Pancreas (tissue), 10 donors: ENCODE measurements at regions not wholly inside any gene's neighbourhood (a gene's known extent, or its start where the extent isn't known, plus 50 kb on each side); places are given as distances from the start of the nearest gene placed in this dataset.

ENCODE experiments used
- ATAC-seq, 4 donors: fragments of 200-7000 bp; cut with Tn5 transposase; one replicate each; pipeline versions ENCODE4 v1.8.0 to v1.9.1; 2020; ENCODE audit warnings: mild to moderate bottlenecking in 4 of 4, moderate library complexity in 4 of 4
- DNase-seq, 6 donors: peaks; one replicate each; pipeline ENCODE4 v3.0.0-alpha.2; 2020
- FAIRE-seq: peaks from 2 replicates; lab custom pipeline; 2012; peaks lifted over from hg19 to GRCh38; lab: Jason Lieb, UNC
- H3K27ac ChIP-seq, 4 donors: fragments of 200-600 bp; sonication (generic); 1 replicate in 3 of 4; 2 replicates in 1 of 4; pipeline versions ENCODE4 v1.5.0 to v1.8.0; 2020
- H3K27me3 ChIP-seq, 4 donors: fragments of 200-600 bp; one replicate each; pipeline ENCODE4 v1.8.0; 2021
- H3K36me3 ChIP-seq, 3 donors: fragments of 200-600 bp; sonication (generic) in 1 of 3; one replicate each; pipeline versions ENCODE4 v1.5.0 to v1.8.0; 2020 to 2021
- H3K4me1 ChIP-seq, 3 donors: fragments of 200-600 bp; one replicate each; pipeline ENCODE4 v1.8.0; 2021
- H3K4me3 ChIP-seq, 4 donors: fragments of 200-600 bp; sonication (generic) in 2 of 4; one replicate each; pipeline versions ENCODE4 v1.5.0 to v1.8.0; 2020 to 2021
- H3K9me3 ChIP-seq, 4 donors: fragments of 200-600 bp; one replicate each; pipeline ENCODE4 v1.8.0; 2021
- CTCF ChIP-seq, 4 donors: fragments of 200-600 bp; sonication (generic) in 3 of 4; IDR thresholded peaks; one replicate each; pipeline versions ENCODE4 v1.5.0 to v1.8.0; 2021; ENCODE audit warnings: antibody characterized with exemption in 4 of 4
- WGBS, 2 donors: extraction: QIAGEN DNeasy Blood & Tissue Kit; methylation state at CpG; one replicate each; pipeline ENCODE4 v1.1.7; 2013; 5-methylcytosine and 5-hydroxymethylcytosine counted together
- intact Hi-C, 3 donors: fragments of 100-400 bp; cut with DNase I; formaldehyde crosslinking; loops; one replicate each; pipeline versions ENCODE4 v1.11.1 to v1.14.2; 2022
- donor health status: healthy with polysubstance abuse.
- donor health status: DM: no; HTN: no; CAD: no; lungs with moderate emphysema.
- donor health status: DM: no; HTN: no; CAD: no.
- donor health status: control.
- donor health status: control.
- donor health status: Bipolar disorder and iron deficiency.
- donor health status: DM: yes; HTN: yes; CAD: no.
- donor health status: DM: no; HTN: no; CAD: no.
- donor health status: DM: no; HTN: no; CAD: no.
- donor health status: DM: yes; HTN: yes; CAD: no.

GRCh38 chr9:75448281-75448680 is 360.0 kb downstream of the OSTF1 start:
- Histone ChIP-seq H3K9me3 (no peaks in the 10 kb centered on the region), H3K36me3 (no peaks in the 10 kb centered on the region), H3K27me3 (peaks cover 0 to 6% (median 0%) of the 10 kb centered on the region in 4 donors), H3K27ac (no peak overlapping the region), H3K4me1 (no peaks in the 10 kb centered on the region), H3K4me3 (no peak overlapping the region)
- no peak for DNase-seq
- 42 to 45% methylated on average over 2 of the region's 2 CpGs for WGBS, 2 donors
- TF ChIP-seq CTCF (IDR thresholded peaks at IDR 0.05) = no peak
- no peak for FAIRE-seq
- peak in 3 of 4 donors; percentile 18 to 57 (median 43) for ATAC-seq
- intact Hi-C loops = no loop called here

GRCh38 chr9:75448955-75449354 is 360.6 kb downstream of the OSTF1 start:
- no peak overlapping the region for H3K27ac ChIP-seq
- no peak overlapping the region for H3K4me3 ChIP-seq
- no peaks in the 10 kb centered on the region for H3K4me1 ChIP-seq
- no peak for DNase-seq
- no peak for ATAC-seq
- no peak for TF ChIP-seq CTCF (IDR thresholded peaks at IDR 0.05)
- no peaks in the 10 kb centered on the region for H3K9me3 ChIP-seq
- H3K27me3 ChIP-seq = peaks cover 0 to 6% (median 0%) of the 10 kb centered on the region in 4 donors
- 70 to 83% methylated on average over 2 of the region's 2 CpGs for WGBS, 2 donors
- FAIRE-seq = no peak
- H3K36me3 ChIP-seq = no peaks in the 10 kb centered on the region
- intact Hi-C loops = no loop called here

- Histone ChIP-seq H3K4me3 (no peak overlapping the region), H3K4me1 (no peaks in the 10 kb centered on the region), H3K36me3 (no peaks in the 10 kb centered on the region), H3K27ac (no peak overlapping the region), H3K27me3 (peaks cover 0 to 6% (median 0%) of the 10 kb centered on the region in 4 donors), H3K9me3 (no peaks in the 10 kb centered on the region)
- no peak for TF ChIP-seq CTCF (IDR thresholded peaks at IDR 0.05)
- 24 to 32% methylated on average over 4 of the region's 4 CpGs for WGBS, 2 donors
- ATAC-seq (no peak), DNase-seq (no peak), FAIRE-seq (no peak)
- intact Hi-C loops = loop anchor here in 1 of 3 donors (10.0 kb wide), 1 partner anchor 66 kb away; no protein-coding TSS in a partner anchor
Measured at GRCh38 chr9:75451045-75451444, 362.7 kb downstream of the OSTF1 start.

- no peak for TF ChIP-seq CTCF (IDR thresholded peaks at IDR 0.05)
- no peak overlapping the region for H3K4me3 ChIP-seq
- H3K4me1 ChIP-seq = no peaks in the 10 kb centered on the region
- H3K27me3 ChIP-seq = peaks cover 0 to 6% (median 0%) of the 10 kb centered on the region in 4 donors
- H3K27ac ChIP-seq = no peak overlapping the region
- DNase-seq = no peak
- no peak for FAIRE-seq
- H3K9me3 ChIP-seq = no peaks in the 10 kb centered on the region
- no peaks in the 10 kb centered on the region for H3K36me3 ChIP-seq
- intact Hi-C loops = loop anchor here in 1 of 3 donors (10.0 kb wide), 1 partner anchor 67 kb away; no protein-coding TSS in a partner anchor
- peak in 1 of 4 donors; percentile 30 for ATAC-seq
Measured at GRCh38 chr9:75451505-75451904, 363.2 kb downstream of the OSTF1 start.

GRCh38 chr9:75452512-75452911 is 364.2 kb downstream of the OSTF1 start:
- H3K4me3 ChIP-seq = no peak overlapping the region
- intact Hi-C loops = loop anchor here in 1 of 3 donors (10.0 kb wide), 1 partner anchor 68 kb away; no protein-coding TSS in a partner anchor
- TF ChIP-seq CTCF (IDR thresholded peaks at IDR 0.05) = no peak
- H3K9me3 ChIP-seq = no peaks in the 10 kb centered on the region
- H3K27ac ChIP-seq = no peak overlapping the region
- H3K36me3 ChIP-seq = no peaks in the 10 kb centered on the region
- FAIRE-seq = no peak
- no peaks in the 10 kb centered on the region for H3K4me1 ChIP-seq
- 56 to 64% methylated on average over 2 of the region's 2 CpGs for WGBS, 2 donors
- peaks cover 0 to 6% (median 0%) of the 10 kb centered on the region in 4 donors for H3K27me3 ChIP-seq
- no peak for DNase-seq
- peak in 2 of 4 donors; percentile 38 to 42 for ATAC-seq
